ENCODE measurements at regions not wholly inside any gene's neighbourhood (a gene's known extent, or its start where the extent isn't known, plus 50 kb on each side); places are given as distances from the start of the nearest gene placed in this dataset.

- H3K4me3 ChIP-seq = no peak overlapping the region
- TF ChIP-seq CTCF (IDR thresholded peaks at IDR 0.05) = no peak
- peaks cover 0 to 59% of the 10 kb centered on the region in 2 donors for H3K27me3 ChIP-seq
- H3K4me1 ChIP-seq = no peaks in the 10 kb centered on the region
- DNase-seq (no peak), ATAC-seq (no peak)
- no peaks in the 10 kb centered on the region for H3K36me3 ChIP-seq
- no peaks in the 10 kb centered on the region for H3K9me3 ChIP-seq
- intact Hi-C loops (cut with DNase I) = no loop called here
- no peak overlapping the region for H3K27ac ChIP-seq
Observed at GRCh38 chr9:126033318-126033717, 286.1 kb downstream of the PBX3 start.

DNA sequence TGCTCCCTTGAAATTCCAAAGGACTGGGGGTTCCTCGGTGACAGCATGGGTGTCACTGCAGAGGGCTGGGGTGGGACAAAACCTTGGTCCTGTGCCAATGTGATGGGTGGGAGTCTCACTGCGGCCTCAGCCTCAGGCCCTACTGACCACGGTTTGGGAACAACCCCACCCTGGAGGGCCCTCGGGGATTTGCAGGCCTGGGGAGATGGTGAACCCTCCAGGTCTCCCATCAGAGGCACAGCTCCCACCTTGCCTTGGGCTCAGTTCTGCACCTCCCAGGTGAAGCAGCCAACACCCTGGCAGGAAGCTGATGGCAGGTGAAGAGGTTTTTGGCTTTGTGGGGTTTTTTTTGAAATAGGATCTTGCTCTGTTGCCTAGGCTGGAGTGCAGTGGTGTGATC is 286.8 kb downstream of the PBX3 start:
- ATAC-seq (no peak), DNase-seq (no peak)
- TF ChIP-seq CTCF (IDR thresholded peaks at IDR 0.05) = no peak
- Histone ChIP-seq H3K27me3 (peaks cover 0 to 59% of the 10 kb centered on the region in 2 donors), H3K27ac (no peak overlapping the region), H3K36me3 (no peaks in the 10 kb centered on the region), H3K4me1 (no peaks in the 10 kb centered on the region), H3K9me3 (no peaks in the 10 kb centered on the region), H3K4me3 (no peak overlapping the region)
- intact Hi-C loops (cut with DNase I) = no loop called here

DNA sequence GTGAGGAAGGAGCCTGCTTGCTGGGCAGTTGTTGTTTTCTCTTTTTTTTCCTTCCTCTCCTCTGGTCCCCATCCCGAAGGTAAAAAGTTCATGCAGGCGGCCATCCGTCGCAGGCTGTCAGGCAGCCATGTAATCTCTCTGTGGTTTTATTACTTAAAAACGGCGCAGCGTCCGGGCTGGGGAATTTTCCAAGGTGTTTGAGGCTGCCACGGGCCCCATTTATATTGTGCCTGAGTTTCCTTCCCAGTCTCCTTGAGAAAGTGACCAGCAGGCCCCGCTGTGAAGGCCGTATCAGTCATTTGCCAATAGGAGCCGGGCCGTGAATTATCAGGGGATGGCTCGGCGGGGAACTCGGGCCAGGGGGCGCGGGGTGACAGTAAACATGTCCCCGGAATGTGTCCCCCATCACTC is 289.7 kb downstream of the PBX3 start:
- Histone ChIP-seq H3K9me3 (peaks cover 0 to 3% of the 10 kb centered on the region in 2 donors), H3K4me1 (no peaks in the 10 kb centered on the region), H3K27me3 (peaks cover 0 to 42% of the 10 kb centered on the region in 2 donors), H3K27ac (no peak overlapping the region), H3K36me3 (no peaks in the 10 kb centered on the region), H3K4me3 (no peak overlapping the region)
- DNase-seq = no peak
- intact Hi-C loops (cut with DNase I) = no loop called here
- no peak for TF ChIP-seq CTCF (IDR thresholded peaks at IDR 0.05)
- ATAC-seq = no peak

GRCh38 chr9:126038790-126039189 is 287.8 kb upstream of the MVB12B start:
- no peak for TF ChIP-seq CTCF (IDR thresholded peaks at IDR 0.05)
- no peak overlapping the region for H3K27ac ChIP-seq
- intact Hi-C loops (cut with DNase I) = no loop called here
- H3K4me3 ChIP-seq = no peak overlapping the region
- ATAC-seq (no peak), DNase-seq (no peak)
- peaks cover 0 to 10% of the 10 kb centered on the region in 2 donors for H3K9me3 ChIP-seq
- H3K4me1 ChIP-seq = no peaks in the 10 kb centered on the region
- no peaks in the 10 kb centered on the region for H3K36me3 ChIP-seq
- peaks cover 0 to 36% of the 10 kb centered on the region in 2 donors for H3K27me3 ChIP-seq

- Histone ChIP-seq H3K9me3 (peaks cover 0 to 24% of the 10 kb centered on the region in 2 donors), H3K27me3 (no peaks in the 10 kb centered on the region), H3K27ac (no peak overlapping the region), H3K4me1 (no peaks in the 10 kb centered on the region), H3K4me3 (no peak overlapping the region), H3K36me3 (no peaks in the 10 kb centered on the region)
- no peak for TF ChIP-seq CTCF (IDR thresholded peaks at IDR 0.05)
- DNase-seq (no peak), ATAC-seq (no peak)
- intact Hi-C loops (cut with DNase I) = no loop called here
Observed at GRCh38 chr9:126043681-126044080, 282.9 kb upstream of the MVB12B start.

Measured in left lung (tissue), 4 donors.